HG03457 (cell line): ENCODE measurements at regions not wholly inside any gene's neighbourhood (a gene's known extent, or its start where the extent isn't known, plus 50 kb on each side); places are given as distances from the start of the nearest gene placed in this dataset.

ENCODE experiments used
- ATAC-seq: cut with Tn5 transposase; IDR thresholded peaks from one replicate; pipeline ENCODE4 v1.9.1; 2021; ENCODE audit warnings: moderate number of reproducible peaks; ENCODE audit not compliant: unreplicated experiment

DNA sequence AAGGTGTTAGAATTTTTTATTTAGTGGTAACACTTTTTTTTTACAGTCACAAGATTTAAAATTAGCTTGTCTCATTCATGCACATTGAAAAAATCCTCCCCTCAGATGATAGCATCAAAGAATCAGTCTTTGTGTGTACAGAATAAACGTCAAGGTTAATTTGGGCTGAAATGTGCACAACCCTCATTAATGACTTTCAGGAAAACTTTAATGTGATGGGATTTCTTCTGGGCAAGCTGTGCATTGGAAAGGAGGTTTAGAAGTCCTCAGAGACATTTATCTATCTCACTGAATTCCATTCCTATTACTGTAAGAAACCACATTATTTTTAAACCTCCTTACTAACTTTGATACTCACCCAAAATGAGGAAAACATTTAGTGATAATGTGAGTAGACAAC is 88.2 kb upstream of the TECRL start:
- ATAC-seq, result no peak

DNA sequence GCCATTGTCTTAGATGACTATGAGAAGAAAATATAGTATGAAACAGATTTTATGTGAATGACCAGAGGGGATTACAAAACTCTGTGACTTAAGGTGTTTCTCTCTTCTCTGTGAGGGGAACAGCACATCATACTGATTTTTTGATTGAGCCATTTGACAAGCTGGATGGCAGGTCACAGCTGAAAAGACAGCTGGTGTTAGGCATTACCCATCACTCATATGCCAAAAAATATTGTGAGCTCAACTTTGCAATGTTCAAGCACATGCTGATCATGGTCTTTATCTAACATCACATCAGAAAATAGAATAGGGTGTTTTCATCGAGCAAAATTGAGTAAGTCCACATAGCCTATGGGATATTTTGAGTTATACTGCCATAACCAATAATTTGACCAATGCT is 86.7 kb upstream of the TECRL start:
- ATAC-seq, result no peak

DNA sequence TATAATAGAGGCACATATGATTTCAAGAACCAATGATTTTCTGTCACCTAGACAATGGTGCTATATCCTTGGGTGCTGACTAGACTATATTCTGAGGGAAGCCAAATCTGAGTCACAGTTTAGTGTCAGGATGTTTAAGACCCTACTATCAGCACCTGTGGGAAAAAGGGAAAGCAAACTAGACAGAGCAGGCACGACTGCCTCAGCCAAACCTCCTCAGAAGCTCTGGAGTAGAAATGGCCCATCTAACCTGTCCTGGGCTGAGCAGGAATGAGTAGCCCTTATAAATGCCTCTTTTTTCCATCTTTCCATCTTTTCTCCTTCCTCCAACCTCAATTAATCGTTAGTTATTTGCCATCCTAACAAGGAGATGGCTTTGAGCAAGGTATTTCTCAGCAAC is 80.4 kb upstream of the TECRL start:
- ATAC-seq, result no peak

DNA sequence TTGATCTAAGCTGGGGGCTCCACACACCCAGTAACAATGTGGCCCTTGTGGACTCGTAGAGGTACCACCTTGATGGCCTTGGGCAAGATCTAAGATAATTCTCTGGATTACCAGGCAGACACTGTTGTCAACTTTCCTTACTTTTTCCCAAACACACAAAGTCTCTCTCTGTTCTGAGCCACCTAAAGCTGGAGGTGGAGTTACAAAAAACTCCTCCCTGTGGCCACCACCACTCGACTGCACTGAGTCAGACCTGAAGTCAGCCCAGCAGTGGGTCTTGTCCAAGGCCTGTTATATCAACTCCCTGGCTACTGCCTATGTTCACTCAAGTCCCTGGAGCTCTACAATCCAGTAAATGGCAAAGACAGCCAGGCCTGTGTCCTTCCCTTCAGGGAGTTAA is 70.1 kb upstream of the TECRL start:
- no peak for ATAC-seq

DNA sequence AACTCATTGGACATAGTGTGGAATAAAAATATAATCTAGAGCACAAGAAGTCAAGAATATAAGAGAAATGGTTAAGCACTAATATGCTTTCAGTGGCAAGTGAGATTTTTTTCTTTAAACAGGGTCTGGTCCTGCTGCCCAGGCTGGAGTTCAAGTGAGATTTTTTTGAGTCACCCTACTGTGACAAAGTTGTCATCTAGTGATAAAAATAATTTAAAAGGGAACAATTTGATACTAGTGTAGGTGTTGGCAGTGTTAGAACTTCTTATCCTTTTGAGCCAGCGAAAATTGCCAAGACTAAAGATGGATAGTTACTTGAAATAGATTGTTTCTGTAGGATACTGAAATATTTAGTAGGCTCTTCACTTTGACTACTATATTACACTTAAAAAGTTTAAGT is 67.9 kb upstream of the TECRL start:
- ATAC-seq, result no peak

DNA sequence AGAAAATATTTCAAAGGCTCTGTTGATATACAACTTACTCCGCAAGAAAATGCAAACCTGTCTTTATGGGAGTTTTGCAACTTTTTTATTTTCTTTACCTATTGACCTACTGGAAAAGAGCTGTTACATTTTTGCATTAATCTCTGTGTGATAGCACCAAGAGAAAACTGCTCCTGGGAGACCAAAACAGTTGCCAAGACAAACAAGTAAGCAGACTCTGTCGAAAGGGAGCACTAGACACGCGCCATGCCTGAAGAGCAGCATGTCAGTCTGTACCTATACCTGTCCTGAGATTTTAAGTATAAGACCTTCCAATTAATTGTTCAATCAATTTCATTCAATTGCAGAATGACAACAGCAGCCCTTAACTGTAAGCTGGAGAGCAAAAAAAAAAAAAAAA is 56.0 kb upstream of the TECRL start:
- ATAC-seq, result no peak

DNA sequence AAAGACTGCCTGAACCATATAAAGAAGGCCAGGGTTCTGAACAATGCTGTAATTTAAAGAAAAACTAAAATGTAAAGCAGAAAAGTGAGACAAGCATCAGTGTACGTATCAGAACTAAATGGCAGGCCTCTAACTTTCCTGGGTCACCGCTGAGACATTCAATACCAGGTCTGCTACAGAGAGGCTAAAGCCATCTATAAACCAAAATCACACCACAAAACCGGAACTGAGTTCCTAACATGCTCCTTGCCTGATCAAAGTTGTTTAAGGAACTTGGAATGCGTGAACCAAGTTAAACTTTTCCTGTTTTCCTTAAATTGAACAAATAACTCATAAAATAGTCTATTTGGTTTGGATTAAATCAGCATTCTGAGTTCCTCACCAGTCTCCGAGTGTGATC is 55.3 kb upstream of the TECRL start:
- ATAC-seq, result no peak
